BJ (cell line): ENCODE measurements at regions not wholly inside any gene's neighbourhood (a gene's known extent, or its start where the extent isn't known, plus 50 kb on each side); places are given as distances from the start of the nearest gene placed in this dataset.

Experiments
- CTCF ChIA-PET: fragments of 350-600 bp; formaldehyde crosslinking; extraction: SDS; loops from one replicate; lab custom pipeline; 2021; ENCODE audit warnings: antibody characterized with exemption, inconsistent platforms; lab: Yijun Ruan, JAX
- POLR2A ChIA-PET: fragments of 300-600 bp; sonication (Branson Sonifier 250); formaldehyde crosslinking; extraction: SDS; loops from one replicate; lab custom pipeline; 2021; ENCODE audit warnings: antibody characterized with exemption; lab: Charles Lee
- DNase-seq: peaks from one replicate; pipeline ENCODE4 v3.0.0-alpha.2; 2011; ENCODE audit warnings: low read depth
- H3K27me3 ChIP-seq: 2 replicates; pipeline ENCODE4 v1.6.0; 2011; ENCODE audit warnings: low read length; ENCODE audit not compliant: control insufficient read depth, insufficient read depth
- H3K36me3 ChIP-seq: 2 replicates; pipeline ENCODE4 v1.5.1; 2011; ENCODE audit warnings: low read length; ENCODE audit not compliant: control insufficient read depth, insufficient read depth
- H3K4me3 ChIP-seq: 2 replicates; pipeline ENCODE4 v1.5.1; 2011; ENCODE audit warnings: low read depth, mild to moderate bottlenecking, control low read depth, low read length
- CTCF ChIP-seq: IDR thresholded peaks from 2 replicates; pipeline ENCODE4 v1.5.1; 2011; ENCODE audit warnings: low read depth, mild to moderate bottlenecking, control low read depth, inconsistent platforms, low read length, moderate library complexity; ENCODE audit not compliant: insufficient read depth

GRCh38 chr5:159385536-159385935 is 55.2 kb upstream of the IL12B start:
- Histone ChIP-seq H3K36me3 (no peaks in the 10 kb centered on the region), H3K27me3 (no peaks in the 10 kb centered on the region), H3K4me3 (no peak overlapping the region)
- DNase-seq, result no peak
- no peak for TF ChIP-seq CTCF
- ChIA-PET CTCF (interaction anchor here (0.6 kb wide), 1 partner anchor 1053 kb away, joined by 3 read pairs; no protein-coding TSS in a partner anchor), POLR2A (no interaction called here)

- POLR2A ChIA-PET, result no interaction called here
- H3K36me3 ChIP-seq, result no peaks in the 10 kb centered on the region
- H3K4me3 ChIP-seq, result no peak overlapping the region
- TF ChIP-seq CTCF, result no peak
- no peaks in the 10 kb centered on the region for H3K27me3 ChIP-seq
- no peak for DNase-seq
- CTCF ChIA-PET, result no interaction called here
These were observed 55.9 kb upstream of the IL12B start for GRCh38 chr5:159386028-159386711.

- TF ChIP-seq CTCF, result no peak
- ChIA-PET POLR2A (no interaction called here), CTCF (no interaction called here)
- H3K27me3 ChIP-seq, result no peaks in the 10 kb centered on the region
- no peak for DNase-seq
- H3K4me3 ChIP-seq, result no peak overlapping the region
- no peaks in the 10 kb centered on the region for H3K36me3 ChIP-seq
These were observed 62.6 kb upstream of the IL12B start for GRCh38 chr5:159392871-159393270.

GRCh38 chr5:159393854-159394274 is 63.6 kb upstream of the IL12B start:
- Histone ChIP-seq H3K36me3 (no peaks in the 10 kb centered on the region), H3K4me3 (no peak overlapping the region), H3K27me3 (no peaks in the 10 kb centered on the region)
- DNase-seq, result no peak
- ChIA-PET CTCF (no interaction called here), POLR2A (no interaction called here)
- no peak for TF ChIP-seq CTCF

DNA sequence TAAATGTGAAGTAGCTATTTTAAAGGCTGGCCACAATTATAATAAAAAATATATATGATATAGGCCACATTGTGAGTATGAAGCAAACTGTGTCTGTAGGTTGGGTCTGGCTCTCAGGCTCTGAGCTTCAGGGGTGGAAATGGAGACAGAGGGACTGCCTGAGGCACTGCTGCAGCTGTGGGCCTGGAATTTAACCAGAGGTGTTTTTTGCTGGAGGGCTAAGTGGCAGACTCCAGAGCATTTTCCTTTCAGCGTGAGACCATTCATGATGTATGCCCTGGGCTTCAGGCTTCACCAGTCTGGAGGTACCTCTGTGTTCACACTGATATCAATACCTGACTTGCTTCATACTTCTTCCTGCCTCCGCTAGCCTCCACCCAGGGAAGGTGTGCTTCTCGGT is 64.9 kb upstream of the IL12B start:
- ChIA-PET POLR2A (no interaction called here), CTCF (no interaction called here)
- no peak for TF ChIP-seq CTCF
- Histone ChIP-seq H3K27me3 (no peaks in the 10 kb centered on the region), H3K36me3 (no peaks in the 10 kb centered on the region), H3K4me3 (no peak overlapping the region)
- DNase-seq, result no peak
